Keratinocyte (primary cell): ENCODE measurements at regions not wholly inside any gene's neighbourhood (a gene's known extent, or its start where the extent isn't known, plus 50 kb on each side); places are given as distances from the start of the nearest gene placed in this dataset.

Experiments used
- DNase-seq: peaks from one replicate; pipeline ENCODE4 v3.0.0-alpha.2; 2011; ENCODE audit warnings: low read depth, missing footprints, low spot score
- FAIRE-seq: peaks from 2 replicates; lab custom pipeline; 2011; peaks lifted over from hg19 to GRCh38; lab: Jason Lieb, UNC
- H2AFZ ChIP-seq: 2 replicates; pipeline ENCODE4 v1.6.0; 2012; ENCODE audit warnings: low read length, control low read depth, inconsistent platforms; ENCODE audit not compliant: control insufficient read depth
- H3K27ac ChIP-seq: 2 replicates; pipeline ENCODE4 v1.5.1; 2011; ENCODE audit warnings: low read length; ENCODE audit not compliant: control insufficient read depth, insufficient read depth
- H3K27me3 ChIP-seq: 3 replicates; pipeline ENCODE4 v1.6.0; 2011; ENCODE audit warnings: low read length; ENCODE audit not compliant: control insufficient read depth, insufficient read depth; ENCODE audit errors: extremely low read depth
- H3K36me3 ChIP-seq, 2 experiments: 2 replicates in 1 of 2; 3 replicates in 1 of 2; pipeline ENCODE4 v1.5.1; 2011; ENCODE audit warnings: low read length in 2 of 2, mild to moderate bottlenecking in 1 of 2; ENCODE audit not compliant: control insufficient read depth in 2 of 2, insufficient read depth in 2 of 2; ENCODE audit errors: extremely low read depth in 1 of 2
- H3K4me1 ChIP-seq: 3 replicates; pipeline ENCODE4 v1.5.1; 2011; ENCODE audit warnings: low read length; ENCODE audit not compliant: control insufficient read depth, insufficient read depth; ENCODE audit errors: extremely low read depth
- H3K4me2 ChIP-seq: 3 replicates; pipeline ENCODE4 v1.6.0; 2011; ENCODE audit warnings: low read depth, low read length; ENCODE audit not compliant: control insufficient read depth, insufficient read depth; ENCODE audit errors: extremely low read depth
- H3K4me3 ChIP-seq, 3 experiments: fragments of 200-600 bp in 1 of 3; sonication (generic) in 1 of 3; 2 replicates in 2 of 3; 3 replicates in 1 of 3; pipeline ENCODE4 v1.5.1; 2011 to 2016; ENCODE audit warnings: low read length in 3 of 3, mild to moderate bottlenecking in 3 of 3, control low read depth in 2 of 3, inconsistent platforms in 1 of 3, low read depth in 1 of 3, mixed read lengths in 1 of 3, mixed run types in 1 of 3, moderate library complexity in 1 of 3; ENCODE audit not compliant: control insufficient read depth in 2 of 3, insufficient read depth in 2 of 3; ENCODE audit errors: extremely low read depth in 1 of 3
- H3K79me2 ChIP-seq: 2 replicates; pipeline ENCODE4 v1.6.0; 2012; ENCODE audit warnings: low read length; ENCODE audit not compliant: control insufficient read depth, insufficient read depth
- H3K9ac ChIP-seq: 3 replicates; pipeline ENCODE4 v1.6.0; 2011; ENCODE audit warnings: low read length; ENCODE audit not compliant: control insufficient read depth, insufficient read depth; ENCODE audit errors: extremely low read depth
- H3K9me1 ChIP-seq: 3 replicates; pipeline ENCODE4 v1.6.0; 2011; ENCODE audit warnings: low read length; ENCODE audit not compliant: control insufficient read depth, insufficient read depth; ENCODE audit errors: extremely low read depth
- H3K9me3 ChIP-seq: 2 replicates; pipeline ENCODE4 v1.5.1; 2012; ENCODE audit warnings: low read depth, low read length; ENCODE audit not compliant: control insufficient read depth
- H4K20me1 ChIP-seq: 3 replicates; pipeline ENCODE4 v1.6.0; 2011; ENCODE audit warnings: low read length; ENCODE audit not compliant: control insufficient read depth, insufficient read depth; ENCODE audit errors: extremely low read depth
- EZH2 ChIP-seq: IDR thresholded peaks from one replicate; pipeline ENCODE4 v1.6.1; 2012; ENCODE audit warnings: inconsistent platforms, mild to moderate bottlenecking, low read length, moderate library complexity
- dilution Hi-C: fragments of 300-500 bp; cut with MboI; formaldehyde crosslinking; loops from one replicate; pipeline ENCODE4 v1.7.0; 2020; ENCODE audit warnings: low sequenced_read_pairs; ENCODE audit not compliant: extremely low pct_ligation_motif_present
- TF ChIP-seq, protein P1 (sequence below), 3 experiments: IDR thresholded peaks in 1 of 3; conservative IDR thresholded peaks in 1 of 3; optimal IDR thresholded peaks in 1 of 3; 2 replicates in 2 of 3; 3 replicates in 1 of 3; pipeline versions ENCODE3 to v1.5.1; 2011; ENCODE audit warnings: low read length in 3 of 3, mild to moderate bottlenecking in 3 of 3, moderate library complexity in 2 of 3, control low read depth in 1 of 3, inconsistent platforms in 1 of 3; ENCODE audit not compliant: insufficient read depth in 2 of 3; ENCODE audit errors: extremely low read depth in 1 of 3

DNA sequence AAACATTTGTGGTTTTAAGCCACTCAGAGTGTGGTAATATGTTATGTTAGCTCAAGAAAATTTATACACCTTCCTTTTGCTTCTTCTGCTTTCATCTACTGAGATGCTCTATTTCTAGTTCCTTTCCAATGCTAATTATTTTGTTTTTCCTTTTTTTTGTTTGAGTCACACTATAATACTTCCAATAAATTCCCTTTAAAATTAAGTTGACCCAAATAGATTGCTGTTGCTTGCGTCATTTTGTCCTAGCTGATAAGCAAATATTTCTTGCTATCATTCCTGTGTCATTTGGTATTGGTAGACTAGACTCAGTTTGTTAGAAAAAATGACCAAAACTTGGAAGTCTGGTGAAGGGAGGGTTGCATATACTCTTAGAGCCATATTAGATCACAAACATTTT is 437.0 kb upstream of the CNTN6 start:
- Histone ChIP-seq H3K27me3 (no peaks in the 10 kb centered on the region), H4K20me1 (no peaks in the 10 kb centered on the region), H3K9ac (no peak overlapping the region), H3K9me1 (no peaks in the 10 kb centered on the region), H3K79me2 (no peaks in the 10 kb centered on the region), H3K27ac (no peak overlapping the region), H3K4me1 (no peaks in the 10 kb centered on the region), H3K4me3 (no peak overlapping the region), H3K4me2 (no peak overlapping the region), H3K36me3 (no peaks in the 10 kb centered on the region), H3K9me3 (no peaks in the 10 kb centered on the region), H2AFZ (no peak overlapping the region)
- no peak for DNase-seq
- FAIRE-seq = no peak
- TF ChIP-seq, protein P1, sequence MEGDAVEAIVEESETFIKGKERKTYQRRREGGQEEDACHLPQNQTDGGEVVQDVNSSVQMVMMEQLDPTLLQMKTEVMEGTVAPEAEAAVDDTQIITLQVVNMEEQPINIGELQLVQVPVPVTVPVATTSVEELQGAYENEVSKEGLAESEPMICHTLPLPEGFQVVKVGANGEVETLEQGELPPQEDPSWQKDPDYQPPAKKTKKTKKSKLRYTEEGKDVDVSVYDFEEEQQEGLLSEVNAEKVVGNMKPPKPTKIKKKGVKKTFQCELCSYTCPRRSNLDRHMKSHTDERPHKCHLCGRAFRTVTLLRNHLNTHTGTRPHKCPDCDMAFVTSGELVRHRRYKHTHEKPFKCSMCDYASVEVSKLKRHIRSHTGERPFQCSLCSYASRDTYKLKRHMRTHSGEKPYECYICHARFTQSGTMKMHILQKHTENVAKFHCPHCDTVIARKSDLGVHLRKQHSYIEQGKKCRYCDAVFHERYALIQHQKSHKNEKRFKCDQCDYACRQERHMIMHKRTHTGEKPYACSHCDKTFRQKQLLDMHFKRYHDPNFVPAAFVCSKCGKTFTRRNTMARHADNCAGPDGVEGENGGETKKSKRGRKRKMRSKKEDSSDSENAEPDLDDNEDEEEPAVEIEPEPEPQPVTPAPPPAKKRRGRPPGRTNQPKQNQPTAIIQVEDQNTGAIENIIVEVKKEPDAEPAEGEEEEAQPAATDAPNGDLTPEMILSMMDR (optimal IDR thresholded peaks at IDR 0.05 in 1 of 3, IDR thresholded peaks at IDR 0.05 in 1 of 3, conservative IDR thresholded peaks at IDR 0.05 in 1 of 3; ENCODE audit: extremely low read depth in 1 of 3, insufficient read depth in 2 of 3, low read length in 3 of 3) = no peak
- no peak for TF ChIP-seq EZH2
- dilution Hi-C loops = no loop called here

DNA sequence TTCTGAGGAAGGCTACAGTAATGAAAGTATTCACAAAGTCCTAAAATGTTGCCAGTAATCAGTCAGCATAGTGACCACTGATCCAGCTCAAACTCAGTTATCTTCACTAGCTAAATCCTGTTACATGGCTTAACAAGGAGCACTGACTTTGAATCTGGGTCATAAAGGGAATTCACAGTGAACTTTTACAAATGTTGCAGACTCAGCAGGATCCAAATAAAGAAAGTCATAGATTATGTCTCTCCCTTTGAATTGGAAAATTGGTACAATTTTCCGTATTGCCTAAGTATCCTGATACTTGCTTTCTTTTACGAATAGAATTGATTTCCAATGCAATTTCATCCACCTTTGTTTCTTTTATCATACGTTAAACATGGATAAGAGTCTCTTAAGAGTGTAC is 431.5 kb upstream of the CNTN6 start:
- no peaks in the 10 kb centered on the region for H3K4me1 ChIP-seq
- TF ChIP-seq, protein P1 (optimal IDR thresholded peaks at IDR 0.05 in 1 of 3, IDR thresholded peaks at IDR 0.05 in 1 of 3, conservative IDR thresholded peaks at IDR 0.05 in 1 of 3; ENCODE audit: extremely low read depth in 1 of 3, insufficient read depth in 2 of 3, low read length in 3 of 3) = no peak
- no peak for TF ChIP-seq EZH2
- dilution Hi-C loops = no loop called here

More for the DNA sequence above, 431.5 kb upstream of the CNTN6 start:
- H3K27ac ChIP-seq = no peak overlapping the region
- no peak overlapping the region for H3K4me2 ChIP-seq
- no peak overlapping the region for H2AFZ ChIP-seq
- no peak overlapping the region for H3K4me3 ChIP-seq
- H3K79me2 ChIP-seq = no peaks in the 10 kb centered on the region
- H4K20me1 ChIP-seq = no peaks in the 10 kb centered on the region
- no peaks in the 10 kb centered on the region for H3K27me3 ChIP-seq
- no peaks in the 10 kb centered on the region for H3K9me3 ChIP-seq
- no peak overlapping the region for H3K9ac ChIP-seq
- no peaks in the 10 kb centered on the region for H3K36me3 ChIP-seq
- H3K9me1 ChIP-seq = no peaks in the 10 kb centered on the region
- no peak for DNase-seq
- no peak for FAIRE-seq
